ENCODE measurements at regions not wholly inside any gene's neighbourhood (a gene's known extent, or its start where the extent isn't known, plus 50 kb on each side); places are given as distances from the start of the nearest gene placed in this dataset.

- TF ChIP-seq CTCF (conservative IDR thresholded peaks at IDR 0.05; ENCODE audit: low read length) (no peak), EZH2phosphoT487 (IDR thresholded peaks at IDR 0.05; ENCODE audit: borderline replicate concordance) (no peak)
Observed at GRCh38 chr4:66465111-66465510, 794.8 kb upstream of the EPHA5 start.
